HEK293 (cell line): ENCODE measurements at regions not wholly inside any gene's neighbourhood (a gene's known extent, or its start where the extent isn't known, plus 50 kb on each side); places are given as distances from the start of the nearest gene placed in this dataset.

Experiments
- CTCF ChIA-PET: fragments of 350-600 bp; formaldehyde crosslinking; extraction: SDS; loops from one replicate; lab custom pipeline; 2021; ENCODE audit warnings: antibody characterized with exemption; lab: Yijun Ruan, JAX
- POLR2A ChIA-PET: fragments of 300-600 bp; formaldehyde crosslinking; extraction: SDS; loops from one replicate; lab custom pipeline; 2020; ENCODE audit warnings: antibody characterized with exemption, inconsistent platforms; lab: Yijun Ruan, JAX
- H3K27ac ChIP-seq: fragments of 200-500 bp; sonication (Bioruptor generic); 2 replicates; pipeline ENCODE4 v1.5.1; 2014; ENCODE audit warnings: low read depth, low read length, control low read depth, inconsistent platforms; ENCODE audit errors: extremely low read depth
- H3K36me3 ChIP-seq, 2 experiments: fragments of 200-500 bp in 1 of 2; sonication (Bioruptor generic) in 1 of 2; 1 replicate in 1 of 2; 2 replicates in 1 of 2; pipeline ENCODE4 v1.5.1; 2014 to 2017; ENCODE audit warnings: inconsistent platforms in 2 of 2, low read length in 2 of 2; ENCODE audit not compliant: control insufficient read depth in 2 of 2, insufficient read depth in 1 of 2
- H3K4me1 ChIP-seq: fragments of 200-500 bp; sonication (Bioruptor generic); 2 replicates; pipeline ENCODE4 v1.5.1; 2014; ENCODE audit warnings: mild to moderate bottlenecking, low read length, inconsistent platforms; ENCODE audit not compliant: control insufficient read depth, insufficient read depth
- H3K4me3 ChIP-seq: 2 replicates; pipeline ENCODE4 v1.5.1; 2011; ENCODE audit warnings: low read depth, mild to moderate bottlenecking, control low read depth, low read length, moderate library complexity
- H3K9me3 ChIP-seq: fragments of 200-500 bp; sonication (Bioruptor generic); 2 replicates; pipeline ENCODE4 v1.5.1; 2014; ENCODE audit warnings: low read depth, low read length, inconsistent platforms; ENCODE audit not compliant: control insufficient read depth, insufficient read depth
- ATF2 ChIP-seq: fragments of 450-650 bp; formaldehyde crosslinking; IDR thresholded peaks from 2 replicates; pipeline ENCODE4 v1.5.1; 2016; ENCODE audit warnings: missing biosample characterization, missing genetic modification characterization, low read depth
- KLF10 ChIP-seq: fragments of 450-650 bp; IDR thresholded peaks from 2 replicates; pipeline ENCODE4 v1.5.1; 2018; ENCODE audit warnings: missing biosample characterization, mild to moderate bottlenecking, missing genetic modification characterization
- PRDM10 ChIP-seq: fragments of 450-650 bp; formaldehyde crosslinking; IDR thresholded peaks from 2 replicates; pipeline ENCODE4 v1.5.1; 2016; ENCODE audit warnings: missing biosample characterization, missing genetic modification characterization
- REPIN1 ChIP-seq: fragments of 450-650 bp; formaldehyde crosslinking; IDR thresholded peaks from 2 replicates; pipeline ENCODE4 v1.5.1; 2017; ENCODE audit warnings: missing biosample characterization, missing genetic modification characterization, low read depth
- SP7 ChIP-seq: fragments of 450-650 bp; formaldehyde crosslinking; IDR thresholded peaks from 2 replicates; pipeline ENCODE4 v1.5.1; 2016; ENCODE audit warnings: missing biosample characterization, missing genetic modification characterization
- ZFP3 ChIP-seq: fragments of 450-650 bp; formaldehyde crosslinking; IDR thresholded peaks from 2 replicates; pipeline ENCODE4 v1.5.1; 2016; ENCODE audit warnings: low read depth, missing biosample characterization, missing genetic modification characterization
- ZFP69B ChIP-seq: fragments of 450-650 bp; formaldehyde crosslinking; IDR thresholded peaks from 2 replicates; pipeline ENCODE4 v1.5.1; 2016; ENCODE audit warnings: missing biosample characterization, missing genetic modification characterization
- ZNF132 ChIP-seq: fragments of 450-650 bp; formaldehyde crosslinking; IDR thresholded peaks from 2 replicates; pipeline ENCODE4 v1.5.1; 2017; ENCODE audit warnings: missing biosample characterization, missing genetic modification characterization, borderline replicate concordance
- ZNF140 ChIP-seq: fragments of 450-650 bp; formaldehyde crosslinking; IDR thresholded peaks from 2 replicates; pipeline ENCODE4 v1.5.1; 2016; ENCODE audit warnings: missing biosample characterization, missing genetic modification characterization
- ZNF155 ChIP-seq: fragments of 450-650 bp; formaldehyde crosslinking; IDR thresholded peaks from 2 replicates; pipeline ENCODE4 v1.5.1; 2016; ENCODE audit warnings: missing biosample characterization, missing genetic modification characterization
- ZNF175 ChIP-seq: fragments of 450-650 bp; formaldehyde crosslinking; IDR thresholded peaks from 2 replicates; pipeline ENCODE4 v1.5.1; 2016; ENCODE audit warnings: missing biosample characterization, missing genetic modification characterization
- ZNF324 ChIP-seq: fragments of 450-650 bp; formaldehyde crosslinking; IDR thresholded peaks from 2 replicates; pipeline ENCODE4 v1.5.1; 2016; ENCODE audit warnings: missing biosample characterization, missing genetic modification characterization
- ZNF354C ChIP-seq: fragments of 450-650 bp; formaldehyde crosslinking; IDR thresholded peaks from 2 replicates; pipeline ENCODE4 v1.5.1; 2016; ENCODE audit warnings: missing biosample characterization, missing genetic modification characterization, low read depth, borderline replicate concordance
- ZNF37A ChIP-seq: fragments of 450-650 bp; IDR thresholded peaks from 2 replicates; pipeline ENCODE4 v1.5.1; 2018; ENCODE audit warnings: missing biosample characterization, missing genetic modification characterization
- ZNF404 ChIP-seq: fragments of 450-650 bp; formaldehyde crosslinking; IDR thresholded peaks from 2 replicates; pipeline ENCODE4 v1.5.1; 2017; ENCODE audit warnings: missing biosample characterization, missing genetic modification characterization
- ZNF433 ChIP-seq: fragments of 450-650 bp; formaldehyde crosslinking; IDR thresholded peaks from 2 replicates; pipeline ENCODE4 v1.5.1; 2016; ENCODE audit warnings: missing biosample characterization, missing genetic modification characterization, low read depth
- ZNF560 ChIP-seq: fragments of 450-650 bp; formaldehyde crosslinking; IDR thresholded peaks from 2 replicates; pipeline ENCODE4 v1.5.1; 2017; ENCODE audit warnings: missing biosample characterization, missing genetic modification characterization, borderline replicate concordance
- ZNF621 ChIP-seq: fragments of 450-650 bp; formaldehyde crosslinking; IDR thresholded peaks from 2 replicates; pipeline ENCODE4 v1.5.1; 2017; ENCODE audit warnings: missing biosample characterization, missing genetic modification characterization
- ZNF747 ChIP-seq: fragments of 450-650 bp; formaldehyde crosslinking; IDR thresholded peaks from 2 replicates; pipeline ENCODE4 v1.5.1; 2016; ENCODE audit warnings: missing biosample characterization, missing genetic modification characterization
- TF ChIP-seq, protein P1 (sequence below): fragments of 450-650 bp; formaldehyde crosslinking; IDR thresholded peaks from 2 replicates; pipeline ENCODE4 v1.5.1; 2017; ENCODE audit warnings: missing biosample characterization, missing genetic modification characterization
- TF ChIP-seq, protein P2 (sequence below): fragments of 450-650 bp; formaldehyde crosslinking; IDR thresholded peaks from 2 replicates; pipeline ENCODE4 v1.5.1; 2016; ENCODE audit warnings: missing biosample characterization, missing genetic modification characterization
- TF ChIP-seq, protein P3 (sequence below): fragments of 450-650 bp; formaldehyde crosslinking; IDR thresholded peaks from 2 replicates; pipeline ENCODE4 v1.5.0; 2017; ENCODE audit warnings: missing biosample characterization, missing genetic modification characterization, borderline replicate concordance
- TF ChIP-seq, protein P4 (sequence below): fragments of 450-650 bp; formaldehyde crosslinking; IDR thresholded peaks from 2 replicates; pipeline ENCODE4; 2016; ENCODE audit warnings: missing biosample characterization, missing genetic modification characterization

DNA sequence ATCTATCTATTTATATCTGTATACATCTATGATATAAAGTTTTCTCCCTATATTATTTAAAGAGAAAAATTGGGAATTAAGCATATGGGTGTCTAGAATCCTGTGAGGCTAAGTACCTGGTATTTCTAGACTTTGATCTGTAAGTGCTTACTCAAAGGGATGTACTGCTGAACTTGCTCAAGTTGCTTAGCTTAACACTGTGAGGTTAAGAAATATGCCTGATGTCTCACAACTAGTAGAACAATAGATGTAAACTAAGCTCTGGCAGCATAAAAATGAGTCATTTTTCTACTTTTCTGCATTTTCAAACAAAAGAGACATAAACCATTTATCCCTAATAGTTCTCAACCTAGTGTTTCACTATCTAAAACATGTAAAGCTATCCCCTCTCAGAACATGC is 744.4 kb upstream of the ANO3 start:
- no peak overlapping the region for H3K4me3 ChIP-seq
- TF ChIP-seq, protein P1, sequence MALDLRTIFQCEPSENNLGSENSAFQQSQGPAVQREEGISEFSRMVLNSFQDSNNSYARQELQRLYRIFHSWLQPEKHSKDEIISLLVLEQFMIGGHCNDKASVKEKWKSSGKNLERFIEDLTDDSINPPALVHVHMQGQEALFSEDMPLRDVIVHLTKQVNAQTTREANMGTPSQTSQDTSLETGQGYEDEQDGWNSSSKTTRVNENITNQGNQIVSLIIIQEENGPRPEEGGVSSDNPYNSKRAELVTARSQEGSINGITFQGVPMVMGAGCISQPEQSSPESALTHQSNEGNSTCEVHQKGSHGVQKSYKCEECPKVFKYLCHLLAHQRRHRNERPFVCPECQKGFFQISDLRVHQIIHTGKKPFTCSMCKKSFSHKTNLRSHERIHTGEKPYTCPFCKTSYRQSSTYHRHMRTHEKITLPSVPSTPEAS, result no peak
- no peak for TF ChIP-seq ATF2 (tag by site-specific recombination)
- TF ChIP-seq ZNF621 (tag by site-specific recombination), result no peak
- TF ChIP-seq ZFP3 (tag by site-specific recombination), result no peak
- no peak for TF ChIP-seq ZNF140
- TF ChIP-seq PRDM10, result no peak
- no peak for TF ChIP-seq ZNF433 (tag by site-specific recombination)
- TF ChIP-seq ZNF404 (tag by site-specific recombination), result no peak
- TF ChIP-seq, all 188 proteins: peak for 0
- H3K9me3 ChIP-seq, result no peaks in the 10 kb centered on the region
- POLR2A ChIA-PET, result no interaction called here
- H3K36me3 ChIP-seq, result no peaks in the 10 kb centered on the region
- no peaks in the 10 kb centered on the region for H3K4me1 ChIP-seq
- H3K27ac ChIP-seq, result no peak overlapping the region
- CTCF ChIA-PET, result no interaction called here

- H3K9me3 ChIP-seq, result no peaks in the 10 kb centered on the region
- no peak overlapping the region for H3K4me3 ChIP-seq
- H3K27ac ChIP-seq, result no peak overlapping the region
- POLR2A ChIA-PET, result no interaction called here
- no peaks in the 10 kb centered on the region for H3K4me1 ChIP-seq
- CTCF ChIA-PET, result no interaction called here
- no peaks in the 10 kb centered on the region for H3K36me3 ChIP-seq
- TF ChIP-seq SP7 (tag by site-specific recombination) (no peak), ZFP69B (no peak), ZNF747 (tag by site-specific recombination) (no peak), ZNF560 (tag by site-specific recombination) (no peak), KLF10 (tag by site-specific recombination) (no peak), ZNF175 (no peak), ZNF37A (tag by site-specific recombination) (no peak), ZNF155 (tag by site-specific recombination) (no peak), ZNF354C (tag by site-specific recombination) (no peak), REPIN1 (tag by site-specific recombination) (no peak), ZNF132 (tag by site-specific recombination) (no peak), ZNF324 (tag by site-specific recombination) (no peak)
- TF ChIP-seq, protein P2, sequence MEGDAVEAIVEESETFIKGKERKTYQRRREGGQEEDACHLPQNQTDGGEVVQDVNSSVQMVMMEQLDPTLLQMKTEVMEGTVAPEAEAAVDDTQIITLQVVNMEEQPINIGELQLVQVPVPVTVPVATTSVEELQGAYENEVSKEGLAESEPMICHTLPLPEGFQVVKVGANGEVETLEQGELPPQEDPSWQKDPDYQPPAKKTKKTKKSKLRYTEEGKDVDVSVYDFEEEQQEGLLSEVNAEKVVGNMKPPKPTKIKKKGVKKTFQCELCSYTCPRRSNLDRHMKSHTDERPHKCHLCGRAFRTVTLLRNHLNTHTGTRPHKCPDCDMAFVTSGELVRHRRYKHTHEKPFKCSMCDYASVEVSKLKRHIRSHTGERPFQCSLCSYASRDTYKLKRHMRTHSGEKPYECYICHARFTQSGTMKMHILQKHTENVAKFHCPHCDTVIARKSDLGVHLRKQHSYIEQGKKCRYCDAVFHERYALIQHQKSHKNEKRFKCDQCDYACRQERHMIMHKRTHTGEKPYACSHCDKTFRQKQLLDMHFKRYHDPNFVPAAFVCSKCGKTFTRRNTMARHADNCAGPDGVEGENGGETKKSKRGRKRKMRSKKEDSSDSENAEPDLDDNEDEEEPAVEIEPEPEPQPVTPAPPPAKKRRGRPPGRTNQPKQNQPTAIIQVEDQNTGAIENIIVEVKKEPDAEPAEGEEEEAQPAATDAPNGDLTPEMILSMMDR (tag by site-specific recombination), result no peak
- TF ChIP-seq, protein P3, sequence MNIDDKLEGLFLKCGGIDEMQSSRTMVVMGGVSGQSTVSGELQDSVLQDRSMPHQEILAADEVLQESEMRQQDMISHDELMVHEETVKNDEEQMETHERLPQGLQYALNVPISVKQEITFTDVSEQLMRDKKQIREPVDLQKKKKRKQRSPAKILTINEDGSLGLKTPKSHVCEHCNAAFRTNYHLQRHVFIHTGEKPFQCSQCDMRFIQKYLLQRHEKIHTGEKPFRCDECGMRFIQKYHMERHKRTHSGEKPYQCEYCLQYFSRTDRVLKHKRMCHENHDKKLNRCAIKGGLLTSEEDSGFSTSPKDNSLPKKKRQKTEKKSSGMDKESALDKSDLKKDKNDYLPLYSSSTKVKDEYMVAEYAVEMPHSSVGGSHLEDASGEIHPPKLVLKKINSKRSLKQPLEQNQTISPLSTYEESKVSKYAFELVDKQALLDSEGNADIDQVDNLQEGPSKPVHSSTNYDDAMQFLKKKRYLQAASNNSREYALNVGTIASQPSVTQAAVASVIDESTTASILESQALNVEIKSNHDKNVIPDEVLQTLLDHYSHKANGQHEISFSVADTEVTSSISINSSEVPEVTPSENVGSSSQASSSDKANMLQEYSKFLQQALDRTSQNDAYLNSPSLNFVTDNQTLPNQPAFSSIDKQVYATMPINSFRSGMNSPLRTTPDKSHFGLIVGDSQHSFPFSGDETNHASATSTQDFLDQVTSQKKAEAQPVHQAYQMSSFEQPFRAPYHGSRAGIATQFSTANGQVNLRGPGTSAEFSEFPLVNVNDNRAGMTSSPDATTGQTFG (tag by site-specific recombination), result no peak
- TF ChIP-seq, protein P4, sequence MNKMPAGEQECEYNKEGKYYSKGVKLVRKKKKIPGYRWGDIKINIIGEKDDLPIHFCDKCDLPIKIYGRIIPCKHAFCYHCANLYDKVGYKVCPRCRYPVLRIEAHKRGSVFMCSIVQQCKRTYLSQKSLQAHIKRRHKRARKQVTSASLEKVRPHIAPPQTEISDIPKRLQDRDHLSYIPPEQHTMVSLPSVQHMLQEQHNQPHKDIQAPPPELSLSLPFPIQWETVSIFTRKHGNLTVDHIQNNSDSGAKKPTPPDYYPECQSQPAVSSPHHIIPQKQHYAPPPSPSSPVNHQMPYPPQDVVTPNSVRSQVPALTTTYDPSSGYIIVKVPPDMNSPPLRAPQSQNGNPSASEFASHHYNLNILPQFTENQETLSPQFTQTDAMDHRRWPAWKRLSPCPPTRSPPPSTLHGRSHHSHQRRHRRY (tag by site-specific recombination), result no peak
These were observed 738.7 kb upstream of the ANO3 start for GRCh38 chr11:25593221-25593620.
